NCI-H146 treated with DMSO at 0.1 percent for 48 hours (cell line): ENCODE measurements at regions not wholly inside any gene's neighbourhood (a gene's known extent, or its start where the extent isn't known, plus 50 kb on each side); places are given as distances from the start of the nearest gene placed in this dataset.
A peak's percentile ranks its signal among the peaks of the same experiment; 100 is the strongest.
"Not testable (repeated sequence)": the region's sequence is repeated elsewhere in the genome, so short reads cannot be mapped to it uniquely, and the experiment has no call there.

ENCODE experiments used
- DNase-seq: peaks from one replicate; lab custom pipeline; 2025; ENCODE audit not compliant: unreplicated experiment; lab: John Stamatoyannopoulos, UW

DNA sequence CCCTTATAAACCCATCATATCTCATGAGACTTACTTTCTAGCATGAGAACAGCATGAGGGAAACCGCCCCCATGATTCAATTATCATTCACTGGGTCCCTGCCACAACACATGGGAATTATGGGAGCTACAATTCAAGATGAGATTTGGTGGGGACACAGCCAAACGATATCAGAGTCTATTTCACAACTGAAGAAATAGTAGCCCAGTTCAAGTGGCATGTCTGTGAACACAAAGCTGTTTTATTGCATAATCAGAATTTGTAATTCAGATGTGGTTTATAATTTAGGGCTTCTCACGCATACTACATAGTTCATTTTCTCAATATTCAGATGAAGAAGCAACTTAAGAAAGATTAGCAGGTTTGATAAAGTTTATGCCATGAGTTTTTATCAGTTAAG lies 1188.0 kb upstream of the ALCAM start:
- no peak for DNase-seq

DNA sequence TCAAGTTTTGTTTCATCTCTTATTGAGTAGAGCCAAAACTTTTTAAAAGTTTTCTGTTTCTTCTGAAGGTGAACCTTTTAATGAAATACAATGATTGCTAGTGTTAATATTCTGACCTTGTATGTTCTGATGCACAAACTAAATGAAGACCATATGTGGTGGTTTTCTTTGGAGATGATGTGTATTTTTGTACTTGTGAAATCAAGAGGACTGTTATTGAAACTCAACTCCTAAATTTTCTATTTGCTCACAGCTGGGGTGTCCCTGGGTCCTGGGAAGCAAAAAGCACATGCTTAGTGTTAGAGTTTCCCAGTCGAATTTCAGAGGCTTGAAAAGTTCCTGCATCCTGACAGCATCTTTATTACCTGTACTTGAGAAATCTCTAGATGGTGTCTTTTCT lies 1185.8 kb upstream of the ALCAM start:
- no peak for DNase-seq

DNA sequence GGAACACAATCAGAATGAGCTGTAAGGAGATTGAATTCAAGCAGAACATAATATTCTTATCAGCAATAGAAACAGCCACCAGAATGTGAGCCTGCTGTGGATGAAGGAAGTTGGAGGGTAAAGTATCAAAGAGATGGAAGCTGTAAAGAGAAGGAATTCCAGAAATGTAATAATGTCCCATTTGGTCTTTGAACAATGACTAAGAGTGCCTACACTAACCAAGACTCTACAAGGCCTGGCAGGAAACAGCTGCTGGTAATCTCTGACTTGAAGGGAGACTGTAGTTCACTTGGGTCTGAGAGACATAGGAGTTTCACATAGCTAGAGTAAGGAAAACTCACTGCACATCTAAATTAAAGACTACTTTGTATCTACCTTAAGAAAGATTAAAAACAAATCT lies 1176.0 kb upstream of the ALCAM start:
- DNase-seq: no peak

DNA sequence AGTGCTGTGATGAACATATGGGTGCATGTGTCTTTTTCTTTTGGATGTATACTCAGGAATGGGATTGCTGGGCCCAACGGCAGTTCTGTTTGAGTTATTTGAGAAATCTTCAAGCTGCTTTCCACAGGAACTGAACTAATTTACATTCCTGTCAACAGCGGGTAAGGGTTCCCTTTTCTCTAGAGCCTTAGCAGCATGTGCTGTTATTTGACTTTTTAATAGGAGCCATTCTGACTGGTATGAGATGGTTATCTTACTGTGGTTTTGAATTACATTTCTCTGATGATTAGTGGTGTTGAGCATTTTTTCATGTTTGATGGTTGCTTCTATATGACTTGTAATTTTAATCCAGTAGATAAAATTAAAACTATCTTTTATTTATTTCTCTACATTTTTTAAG lies 1168.6 kb upstream of the ALCAM start:
- DNase-seq: no peak

DNA sequence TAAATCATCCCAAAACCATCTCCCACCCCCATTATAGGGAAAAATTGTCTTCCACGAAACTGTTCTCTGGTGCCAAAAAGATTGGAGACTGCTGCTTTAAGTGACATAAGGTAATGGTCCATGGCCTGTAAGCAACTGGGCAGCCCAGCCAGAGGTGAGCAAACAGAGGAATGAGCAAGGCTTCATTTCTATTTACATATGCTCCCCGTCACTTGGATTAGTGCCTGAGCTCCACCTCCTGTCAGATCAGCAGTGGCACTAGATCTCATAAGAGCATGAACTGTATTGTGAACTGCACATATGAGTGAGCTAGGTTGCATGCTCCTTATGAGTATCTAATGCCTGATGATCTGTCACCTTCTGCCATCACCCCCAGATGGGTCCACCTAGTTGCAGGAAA lies 1159.8 kb upstream of the ALCAM start:
- no peak for DNase-seq

DNA sequence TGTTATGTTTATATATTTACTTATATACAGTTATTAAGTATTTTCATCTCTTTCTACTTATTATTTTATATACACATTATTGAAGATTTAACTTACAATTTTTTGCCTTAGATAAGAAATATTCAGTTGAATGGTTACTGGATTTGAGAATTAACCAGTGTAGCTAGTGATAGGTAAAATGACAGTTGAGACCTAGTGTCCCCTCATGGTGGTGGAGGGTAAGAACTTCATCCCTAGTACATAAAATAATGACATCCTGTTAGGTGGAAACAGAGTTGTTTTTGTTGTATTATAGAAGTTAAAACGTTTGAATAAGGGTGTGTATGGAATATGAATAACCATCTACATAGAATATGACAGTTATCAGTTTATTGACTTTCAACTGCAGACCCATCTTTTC lies 1152.4 kb upstream of the ALCAM start:
- DNase-seq: no peak

DNA sequence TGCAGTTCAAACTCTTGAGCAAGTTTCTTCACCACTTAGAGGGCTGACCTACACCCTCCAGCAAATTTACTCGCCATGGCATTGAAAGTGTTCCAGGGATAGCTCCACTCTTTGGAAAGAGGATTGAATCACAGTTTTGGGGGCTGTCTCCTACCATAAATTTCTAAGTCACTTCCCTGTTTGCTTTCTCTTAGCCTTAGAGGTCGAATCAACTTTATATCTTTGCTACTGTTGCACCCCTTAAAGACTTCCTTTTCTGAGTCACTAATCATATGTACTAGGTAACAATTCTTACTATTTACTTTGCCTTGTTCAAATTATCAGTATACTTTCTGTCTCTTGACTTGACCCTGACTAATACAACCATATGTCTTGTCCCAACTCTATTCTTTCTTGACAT lies 1151.8 kb upstream of the ALCAM start:
- DNase-seq: no peak

DNA sequence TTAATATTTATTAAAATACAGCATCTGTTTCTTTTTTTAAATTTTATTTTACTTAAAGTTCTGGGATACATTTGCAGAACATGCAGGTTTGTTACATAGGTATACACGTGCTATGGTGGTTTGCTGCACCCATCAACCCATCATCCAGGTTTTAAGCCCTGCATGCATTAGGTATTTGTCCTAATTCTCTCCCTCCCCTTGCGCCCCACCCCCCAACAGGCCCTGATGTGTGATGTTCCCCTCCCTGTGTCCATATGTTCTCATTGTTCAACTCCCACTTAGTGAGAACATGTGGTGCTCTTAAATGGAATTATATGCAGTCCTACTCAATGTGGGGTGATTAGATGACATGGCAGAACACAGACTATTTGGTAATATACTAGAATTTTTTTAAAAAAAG lies 1147.7 kb upstream of the ALCAM start:
- DNase-seq: not testable (repeated sequence)

DNA sequence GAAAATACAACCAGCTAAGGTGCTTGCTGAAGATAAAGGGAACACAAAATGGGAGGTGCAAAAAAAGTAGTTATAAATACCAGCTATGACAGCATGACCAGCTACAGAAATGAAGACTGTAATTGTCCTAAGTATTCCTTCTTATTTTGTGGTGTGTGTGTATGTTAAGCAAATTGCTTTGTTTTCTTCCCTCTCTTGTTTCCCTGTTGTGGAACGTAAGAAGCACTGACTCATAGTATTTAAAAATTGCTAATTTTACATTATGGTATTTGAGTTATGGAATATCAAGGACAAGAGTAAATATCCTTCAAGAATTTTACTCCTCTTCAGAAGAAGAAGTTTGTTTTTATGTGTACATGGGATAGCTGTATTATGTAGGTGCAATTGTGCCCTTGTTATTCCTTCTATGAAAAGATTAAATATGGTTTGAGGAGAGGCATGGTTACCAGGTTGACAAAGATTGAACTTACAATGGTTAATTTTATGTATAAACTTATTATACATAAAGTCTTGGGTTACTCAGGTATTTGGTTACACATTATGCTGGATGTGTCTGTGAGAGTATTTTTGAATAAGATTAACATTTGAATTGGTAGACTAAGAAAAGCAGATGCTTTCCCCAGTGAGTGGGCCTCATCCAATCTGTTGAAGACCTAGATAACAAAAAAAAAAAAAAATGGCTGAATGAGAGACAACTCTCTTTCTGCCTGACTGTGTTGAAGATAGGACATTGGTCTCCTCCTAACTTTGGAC lies 1132.1 kb upstream of the ALCAM start:
- no peak for DNase-seq

DNA sequence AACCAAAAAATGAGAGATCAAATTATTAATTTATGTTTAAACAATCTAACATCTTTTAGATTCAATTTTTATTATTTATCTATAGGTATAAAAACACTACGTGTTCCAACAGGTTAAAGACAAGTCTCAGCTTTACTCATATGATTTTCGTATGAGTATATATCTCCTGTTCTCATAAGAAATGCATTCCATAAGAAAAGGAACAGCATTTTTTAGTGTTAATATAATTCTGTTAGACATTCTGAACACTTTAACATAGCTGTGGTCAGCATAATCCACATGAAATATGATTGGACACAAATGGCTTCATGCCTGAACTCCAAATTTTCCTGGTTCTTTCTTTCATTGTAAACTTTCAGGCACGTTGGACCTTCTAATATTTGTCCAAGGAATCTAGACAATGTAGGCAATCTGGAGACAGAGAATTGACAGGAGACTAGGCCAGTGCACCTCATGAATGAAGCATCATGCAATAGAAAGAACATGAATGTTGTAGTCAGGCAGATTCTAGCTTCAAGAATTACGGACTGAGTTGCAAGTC lies 1122.0 kb upstream of the ALCAM start:
- no peak for DNase-seq

DNA sequence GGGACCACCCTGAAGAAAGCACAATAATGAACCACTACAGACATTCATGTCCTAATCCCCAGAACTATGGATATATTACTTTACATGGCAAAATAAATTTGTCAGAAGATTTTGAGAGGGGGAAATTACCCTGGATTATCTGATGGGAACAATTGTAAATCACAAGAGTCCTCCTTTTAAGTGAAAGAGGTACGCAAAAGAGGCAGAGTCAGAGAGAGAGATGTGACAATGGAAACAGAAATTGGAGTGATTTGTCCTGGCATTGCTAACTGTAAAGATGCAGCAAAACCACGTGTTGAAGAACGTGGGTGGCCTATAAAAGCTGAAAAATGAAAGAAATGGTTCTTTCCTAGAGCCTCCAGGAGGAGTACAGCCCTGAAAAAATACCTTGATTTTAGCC lies 1121.4 kb upstream of the ALCAM start:
- no peak for DNase-seq

DNA sequence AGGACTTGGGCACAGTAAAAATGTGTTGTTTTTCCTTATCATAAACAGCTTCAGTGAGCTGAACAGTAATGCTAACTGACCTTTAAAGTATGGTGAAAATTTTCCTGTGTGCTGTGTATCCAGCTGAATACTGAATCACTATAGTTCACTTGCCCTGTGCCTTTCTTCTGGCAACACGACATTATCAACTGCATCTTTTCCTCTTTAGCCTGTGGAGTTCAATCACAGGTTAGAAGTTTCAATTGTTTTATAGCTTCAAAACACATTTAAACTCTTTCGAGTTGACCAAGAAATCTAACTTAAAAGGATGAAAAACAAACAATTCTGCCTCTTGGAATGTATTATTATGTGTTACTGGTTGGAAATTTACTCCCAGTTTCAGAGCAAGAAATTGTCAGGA lies 1120.7 kb upstream of the ALCAM start:
- no peak for DNase-seq

DNA sequence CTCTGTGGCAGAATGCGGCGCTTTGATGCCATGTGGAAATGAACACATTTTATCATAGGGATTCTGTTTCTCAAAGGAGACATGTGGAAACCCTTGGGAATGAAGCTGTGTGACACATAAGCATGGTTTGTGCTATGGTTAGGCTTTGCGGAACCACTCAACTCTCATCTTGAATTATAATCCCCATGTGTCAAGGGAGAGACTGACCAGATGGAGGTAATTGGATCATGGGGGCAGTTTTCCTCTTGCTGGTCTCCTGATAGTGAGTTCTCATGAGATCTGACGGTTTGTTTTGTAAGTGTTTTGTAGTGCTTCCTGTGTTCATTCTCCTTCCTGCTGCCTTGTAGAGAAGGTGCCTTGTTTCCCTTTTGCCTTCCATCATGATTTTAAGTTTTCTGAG lies 1109.2 kb upstream of the ALCAM start:
- no peak for DNase-seq

DNA sequence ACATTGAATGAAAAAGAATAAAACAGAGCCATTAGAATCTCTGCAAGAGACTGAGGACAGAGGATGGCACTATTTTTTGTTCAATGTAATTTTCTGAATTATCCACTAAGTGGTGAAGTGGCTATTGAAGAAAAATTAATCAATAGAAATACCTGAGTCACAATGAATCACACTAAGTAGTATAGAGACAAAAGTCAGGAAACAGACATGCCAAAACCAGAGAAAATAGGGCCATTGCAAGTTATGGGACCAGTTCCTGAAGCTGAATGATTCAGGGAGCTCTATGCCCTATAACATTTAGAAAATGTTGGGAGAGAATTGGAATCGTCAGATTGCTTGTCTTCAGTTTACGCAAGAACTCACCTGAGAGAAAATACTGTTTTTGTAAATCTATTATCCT lies 1103.2 kb upstream of the ALCAM start:
- no peak for DNase-seq

DNA sequence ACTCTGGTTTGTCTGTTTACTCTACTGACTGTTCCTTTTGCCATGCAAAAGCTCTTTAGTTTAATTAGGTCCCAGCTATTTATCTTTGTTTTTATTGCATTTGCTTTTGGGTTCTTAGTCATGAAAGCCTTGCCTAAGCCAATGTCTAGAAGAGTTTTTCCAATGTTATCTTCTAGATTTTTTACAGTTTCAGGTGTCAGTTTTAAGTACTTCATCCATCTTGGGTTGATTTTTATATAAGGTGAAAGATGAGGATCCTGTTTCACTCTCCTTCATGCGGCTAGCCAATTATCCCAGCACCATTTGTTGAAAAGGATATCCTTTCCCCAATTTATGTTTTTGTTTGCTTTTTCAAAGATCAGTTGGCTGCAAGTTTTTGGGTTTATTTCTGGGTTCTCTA lies 1100.5 kb upstream of the ALCAM start:
- DNase-seq: not testable (repeated sequence)

DNA sequence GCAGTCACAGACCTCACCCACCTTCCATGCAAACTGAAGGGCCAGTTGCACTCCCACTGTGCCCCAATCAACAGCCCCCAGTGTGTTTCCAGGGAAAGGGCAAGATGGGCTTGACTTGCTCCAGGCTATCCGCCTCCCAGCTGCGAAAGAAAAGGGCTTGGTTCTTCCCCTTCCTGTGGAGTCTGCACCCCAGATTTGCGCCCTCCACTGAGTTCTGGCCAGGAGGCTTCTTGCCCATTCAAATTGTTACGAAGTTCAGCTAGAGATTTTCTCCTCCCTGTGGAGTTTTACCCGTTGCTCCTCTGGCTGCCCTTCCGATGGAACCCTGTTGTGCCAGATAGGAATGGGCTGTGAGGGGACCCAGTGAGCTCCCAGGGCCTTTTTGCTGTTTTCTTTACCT lies 1096.9 kb upstream of the ALCAM start:
- DNase-seq: no peak

DNA sequence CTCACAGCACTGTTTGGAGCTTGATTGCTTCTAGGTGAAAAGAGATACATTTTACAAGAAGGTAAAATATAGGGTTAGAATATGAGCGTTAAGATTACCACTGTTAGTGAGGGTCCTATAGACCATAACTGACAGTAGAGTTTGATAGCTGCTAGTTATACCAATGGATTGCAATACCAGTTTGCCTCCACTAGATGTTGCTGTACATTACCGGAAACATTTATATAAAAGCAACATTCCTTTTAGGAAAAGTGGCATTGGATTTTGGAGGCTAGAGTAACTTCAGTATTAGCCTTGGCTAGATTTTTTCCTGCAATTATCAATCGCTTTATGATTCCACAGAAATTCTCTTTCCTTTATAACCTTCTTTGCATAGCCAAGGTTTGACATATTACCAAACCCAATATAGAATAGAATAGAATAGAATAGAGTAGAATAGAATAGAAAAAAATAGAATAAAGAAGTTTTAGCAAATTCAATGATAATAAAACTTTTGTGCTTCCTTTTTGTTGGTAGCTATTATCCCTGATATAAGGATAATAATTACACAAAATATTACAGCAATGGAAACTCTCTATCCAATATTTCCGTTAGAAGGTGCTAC lies 1093.6 kb upstream of the ALCAM start:
- peak; percentile 26 for DNase-seq

DNA sequence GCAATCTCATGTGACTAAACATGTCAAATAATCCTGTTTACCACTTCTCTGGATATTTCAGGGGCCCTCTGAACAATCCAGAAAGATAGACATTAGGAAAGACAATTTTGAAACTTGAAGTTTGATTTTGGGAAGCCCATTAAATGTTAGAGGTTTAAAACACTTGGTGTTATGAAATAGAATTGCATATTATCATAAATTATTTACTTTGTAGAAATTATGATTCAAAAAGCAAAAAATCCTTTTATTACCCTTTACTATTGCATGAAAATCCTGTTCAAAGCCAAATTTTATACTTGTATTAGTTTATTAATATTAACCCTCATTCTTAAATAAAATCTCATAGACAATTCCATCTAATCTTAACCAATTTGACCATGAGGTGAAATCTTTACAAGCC lies 1091.5 kb upstream of the ALCAM start:
- no peak for DNase-seq

DNA sequence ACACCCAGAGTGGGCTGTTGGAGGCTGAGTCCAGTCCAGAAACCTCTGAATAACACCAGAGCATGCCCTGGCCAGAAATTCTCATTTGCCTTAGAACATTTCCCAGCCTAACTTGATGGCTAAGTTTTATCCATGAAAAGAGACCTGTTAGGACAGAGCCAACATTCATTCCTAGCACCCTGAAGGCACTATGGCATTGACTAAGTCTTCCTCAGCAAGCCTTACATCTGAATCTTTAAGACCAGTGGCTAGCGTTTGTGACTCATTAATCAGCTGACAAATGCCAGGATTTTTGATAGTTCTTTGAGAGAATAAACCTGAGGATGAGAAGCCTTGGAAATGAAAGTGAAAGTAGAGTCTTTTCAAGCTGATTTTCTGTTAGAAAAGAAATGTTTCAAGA lies 1087.1 kb upstream of the ALCAM start:
- no peak for DNase-seq

DNA sequence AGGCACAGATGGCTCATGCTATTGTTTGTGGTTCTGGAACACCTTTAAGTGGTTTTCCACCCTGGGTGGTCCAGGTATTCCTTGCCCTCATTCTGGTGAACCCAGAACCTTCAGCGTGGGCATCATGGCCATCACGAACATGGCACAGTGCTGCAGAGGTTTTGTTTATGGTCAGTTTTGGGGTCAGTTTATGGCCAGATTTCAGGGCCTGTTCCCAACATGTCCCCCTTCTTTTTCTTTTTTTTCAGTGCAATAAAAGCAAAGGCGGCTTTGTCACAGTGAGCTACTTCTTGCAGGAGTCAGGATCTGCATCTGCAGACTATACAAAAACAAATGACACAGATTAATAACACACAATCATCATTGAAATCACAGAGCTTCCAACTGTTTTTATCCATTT lies 1085.0 kb upstream of the ALCAM start:
- no peak for DNase-seq

DNA sequence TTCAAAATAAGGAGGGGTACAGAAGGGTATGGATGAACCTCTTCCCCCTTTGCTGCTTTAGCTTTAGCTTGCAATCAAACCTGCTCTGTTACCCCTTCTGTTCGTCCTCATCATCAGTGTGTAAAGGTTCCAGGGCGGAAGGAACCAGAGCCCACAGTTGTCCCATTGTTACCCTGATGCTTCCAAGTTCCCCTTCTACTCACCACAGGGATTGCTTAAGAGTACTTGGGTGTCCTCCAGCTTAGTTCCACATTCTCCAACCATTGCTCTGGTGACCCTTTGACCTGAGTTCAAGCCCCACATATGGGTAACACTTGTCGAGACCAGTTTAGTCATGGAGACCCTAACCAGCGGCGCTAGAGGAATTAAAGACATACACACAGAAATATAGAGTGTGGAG lies 1080.1 kb upstream of the ALCAM start:
- no peak for DNase-seq

DNA sequence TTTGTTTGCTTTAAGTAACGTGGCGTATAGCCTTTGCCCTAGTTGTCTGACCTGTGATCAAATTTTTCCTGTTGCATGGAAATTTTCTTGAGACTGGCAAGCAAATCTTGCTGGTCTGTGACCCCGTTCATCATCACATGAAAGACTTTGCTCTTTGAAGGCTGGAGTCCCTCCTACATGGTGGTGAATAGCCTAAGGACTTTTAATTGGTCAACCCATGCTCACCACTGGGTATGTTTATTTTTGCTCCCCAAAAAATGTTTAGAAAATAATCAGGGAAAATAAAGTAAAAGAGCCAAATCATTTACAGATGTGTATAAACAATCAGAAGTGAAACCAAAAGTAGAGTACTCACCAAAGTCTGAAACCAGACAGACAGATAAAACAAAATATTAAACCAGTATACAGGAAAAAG lies 1075.3 kb upstream of the ALCAM start:
- no peak for DNase-seq

DNA sequence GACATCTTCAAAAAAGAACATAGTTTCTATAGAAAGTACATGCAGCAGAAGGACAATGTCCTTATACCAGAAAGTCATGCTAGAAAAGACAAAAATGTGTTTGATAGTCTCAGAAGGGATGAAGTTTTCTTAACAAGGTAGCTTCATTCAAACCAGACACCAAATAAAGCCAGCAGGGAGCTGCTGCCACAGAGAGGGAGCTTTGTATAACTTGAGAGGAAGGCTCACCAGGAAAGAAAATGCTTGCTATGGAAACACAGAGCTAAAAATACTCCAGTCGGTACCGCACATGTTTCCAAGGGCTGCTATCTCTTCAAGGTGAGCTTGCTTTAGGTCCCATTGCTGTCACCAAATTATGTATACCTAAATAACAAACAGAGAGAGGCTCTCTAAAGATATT lies 1074.8 kb upstream of the ALCAM start:
- DNase-seq: peak; percentile 5
